Activated gamma-delta T cell treated with anti-CD3 and anti-CD28 coated beads, Interleukin-2, amount 50 U/mL, for 16 hours (primary cell): ENCODE measurements at regions not wholly inside any gene's neighbourhood (a gene's known extent, or its start where the extent isn't known, plus 50 kb on each side); places are given as distances from the start of the nearest gene placed in this dataset.
"Not testable (repeated sequence)": the region's sequence is repeated elsewhere in the genome, so short reads cannot be mapped to it uniquely, and the experiment has no call there.

Source experiments
- DNase-seq: peaks from one replicate; pipeline ENCODE4 v3.0.0-alpha.2; 2020; ENCODE audit warnings: low read depth

- no peak for DNase-seq
Observed at GRCh38 chr1:219560856-219561255, 52.0 kb downstream of the ZC3H11B start.

- no peak for DNase-seq
Observed at GRCh38 chr1:219559899-219560298, 53.0 kb downstream of the ZC3H11B start.

DNA sequence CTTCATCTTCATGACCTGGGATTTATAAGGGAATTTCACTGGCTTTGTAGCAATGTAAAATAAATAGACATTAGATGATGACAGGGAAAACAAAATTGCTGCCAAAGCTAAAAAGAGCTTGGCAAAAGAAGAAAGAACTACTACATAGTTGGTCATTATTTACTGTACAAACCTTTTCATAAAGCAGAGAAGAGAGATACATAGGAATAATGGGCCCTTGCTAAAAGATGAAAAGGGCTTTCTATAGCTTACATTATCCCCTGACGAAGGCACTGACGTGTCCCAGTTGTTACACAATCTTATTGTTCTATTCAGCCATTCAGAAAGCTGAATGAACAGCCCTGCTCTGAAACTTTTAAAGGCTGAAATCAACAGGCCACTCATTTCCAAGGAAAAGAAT lies 57.1 kb downstream of the ZC3H11B start:
- DNase-seq, result no peak

DNA sequence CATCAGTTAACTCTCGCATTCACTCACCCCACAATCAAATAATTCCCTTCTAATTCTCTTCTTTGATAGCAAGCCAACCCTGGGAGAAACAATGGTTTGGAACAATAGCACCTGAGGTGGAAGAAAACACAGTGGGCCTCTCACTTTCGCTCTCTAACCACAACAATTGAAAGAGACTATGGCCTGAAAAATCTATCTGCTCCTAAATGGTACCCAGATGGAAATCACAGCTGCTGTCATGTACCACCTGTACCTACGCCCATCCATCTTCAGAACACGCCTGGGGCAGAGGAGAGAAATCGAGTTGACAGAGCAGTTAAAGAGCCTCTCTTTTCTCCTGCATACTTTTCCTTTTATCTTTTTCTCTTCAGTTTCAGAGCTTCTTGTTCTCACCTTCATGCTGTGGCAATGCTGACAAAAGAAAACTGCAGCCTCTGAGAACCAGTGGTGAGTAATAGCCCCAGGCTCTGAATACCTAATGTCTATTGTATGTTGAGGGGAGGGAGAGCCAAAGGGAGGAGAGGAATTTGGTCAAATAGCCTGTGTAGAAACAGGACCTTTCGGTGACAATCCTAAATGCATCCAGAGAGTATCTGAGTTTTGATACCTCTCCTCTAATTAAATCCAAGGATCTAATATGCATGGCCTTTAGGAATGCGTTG lies 57.7 kb downstream of the ZC3H11B start:
- DNase-seq, result no peak

DNA sequence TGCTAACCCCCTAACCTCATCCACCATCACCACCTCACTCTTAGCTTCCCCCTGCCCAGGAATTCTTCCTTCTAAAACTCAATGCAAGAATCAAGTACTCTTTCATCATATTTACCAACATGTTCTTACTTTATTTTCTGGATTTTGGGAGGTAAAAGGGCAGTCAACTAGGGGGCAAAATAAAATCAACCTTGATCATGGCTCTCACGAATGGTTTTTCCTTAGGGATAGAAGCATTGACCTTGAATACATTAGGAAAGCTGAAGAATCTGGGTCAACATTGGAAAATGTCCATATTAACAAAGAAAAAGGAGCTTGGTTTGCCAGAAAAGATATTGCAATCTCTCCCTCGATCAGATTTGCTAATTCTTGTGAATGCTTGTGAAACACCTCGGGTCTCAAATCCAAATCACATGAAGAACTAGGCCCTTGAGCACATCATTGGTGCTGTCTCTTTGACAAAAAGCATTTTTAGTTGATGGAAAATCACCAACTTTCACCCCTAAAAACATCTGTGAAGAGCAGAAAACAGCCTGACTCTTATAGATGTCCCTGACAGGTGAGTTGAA lies 58.9 kb downstream of the ZC3H11B start:
- no peak for DNase-seq

DNA sequence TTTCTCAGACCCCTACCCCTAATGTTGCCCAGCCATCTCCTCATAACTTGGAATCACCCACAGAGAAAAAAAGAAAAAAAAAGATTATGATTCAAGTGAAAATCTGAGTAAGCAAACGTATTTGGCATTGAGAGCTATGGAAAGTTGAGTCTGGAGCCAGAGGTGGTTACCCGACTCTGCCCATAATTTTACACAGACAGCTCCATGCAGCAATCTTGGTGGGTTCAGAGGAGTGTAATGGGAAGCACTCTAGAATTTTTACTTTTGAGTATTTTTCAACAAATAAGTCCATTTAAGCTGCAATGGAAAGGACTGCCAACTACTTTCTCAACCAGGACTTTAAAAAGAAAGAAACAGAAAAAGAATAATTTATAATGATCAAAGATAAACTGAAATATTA lies 62.7 kb downstream of the ZC3H11B start:
- no peak for DNase-seq

GRCh38 chr1:219549215-219549614 lies 63.7 kb downstream of the ZC3H11B start:
- DNase-seq, result no peak

DNA sequence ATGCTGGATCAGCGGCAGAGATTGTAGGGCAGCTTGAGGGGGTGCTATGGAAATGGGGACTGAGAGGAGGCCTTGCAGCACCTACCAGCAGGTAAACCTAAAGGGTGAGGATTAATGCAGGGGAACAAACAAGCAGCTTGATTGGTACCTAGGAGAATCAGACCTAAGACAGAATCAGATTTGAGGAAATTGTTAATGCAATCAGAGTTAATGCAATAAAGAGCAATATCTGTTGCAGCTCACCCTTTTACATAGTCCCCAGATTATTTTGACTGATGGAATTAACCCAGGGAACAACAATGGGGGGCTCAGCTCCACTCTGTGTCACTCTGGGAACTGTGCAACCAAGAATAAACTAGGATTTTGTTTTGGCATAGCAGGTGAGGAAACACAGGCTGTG lies 64.5 kb downstream of the ZC3H11B start:
- no peak for DNase-seq

GRCh38 chr1:219545756-219546155 lies 67.1 kb downstream of the ZC3H11B start:
- not testable (repeated sequence) for DNase-seq

DNA sequence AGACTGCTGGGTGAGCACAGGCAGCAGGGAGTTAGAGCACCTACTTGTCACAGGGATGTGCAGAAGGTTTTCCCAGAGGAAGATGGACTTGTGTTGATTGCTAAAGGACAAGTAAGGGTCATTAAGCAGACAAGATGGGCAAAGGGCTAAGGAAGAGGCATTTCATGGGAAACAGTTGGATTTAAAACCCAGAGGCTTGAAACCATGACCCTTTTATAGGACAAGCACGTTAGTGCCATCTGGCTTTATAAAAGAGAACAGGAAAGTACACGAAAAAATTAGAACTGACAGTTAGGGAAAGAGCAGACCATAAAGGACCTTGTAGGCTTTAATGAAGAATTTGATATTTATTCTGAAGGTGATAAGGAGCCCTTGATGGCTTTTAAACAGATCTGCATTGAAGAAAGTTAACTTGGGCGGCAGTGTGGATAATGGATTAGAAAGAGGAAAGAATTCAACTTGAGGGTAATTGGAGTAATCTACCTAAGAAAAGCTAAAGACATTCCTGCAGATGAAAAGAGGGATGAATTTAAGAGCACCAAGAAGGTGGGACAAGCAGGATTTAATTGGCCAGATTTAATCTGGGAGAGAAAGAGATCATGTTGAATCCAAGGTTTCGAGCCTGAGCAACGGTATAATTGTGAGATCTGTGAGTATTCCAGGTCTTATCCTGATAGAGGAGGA lies 68.6 kb downstream of the ZC3H11B start:
- no peak for DNase-seq

DNA sequence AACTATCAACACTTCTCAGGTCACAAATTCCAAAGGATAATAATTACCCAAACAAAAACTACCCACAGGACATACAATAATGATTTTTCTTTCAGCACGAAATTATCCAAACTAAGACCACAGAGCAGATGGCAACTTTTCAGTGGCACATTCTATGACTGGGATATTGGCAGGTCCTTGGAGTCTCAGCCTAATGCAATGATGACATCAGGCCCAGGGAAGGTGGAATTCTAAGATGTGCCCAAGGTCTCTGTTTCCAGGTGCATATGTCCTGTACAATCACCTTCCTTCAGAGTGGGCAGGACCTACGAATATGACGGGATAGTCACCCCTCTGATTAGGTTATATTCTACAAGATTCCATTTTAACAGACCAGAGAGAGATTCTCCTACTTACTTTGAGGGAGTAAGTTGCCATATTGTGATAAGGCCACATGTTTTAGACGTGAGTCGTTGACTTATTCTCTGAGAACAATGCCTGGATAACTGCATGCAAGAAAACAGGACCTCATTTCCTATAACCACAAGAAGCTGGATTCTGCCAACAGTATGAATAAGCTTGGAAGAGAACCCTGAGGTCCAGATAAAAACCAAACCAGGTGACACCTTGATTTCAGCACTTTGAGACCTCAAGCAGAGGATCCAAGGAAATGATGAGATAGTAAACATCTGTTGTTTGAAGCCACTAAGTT lies 69.9 kb downstream of the ZC3H11B start:
- DNase-seq, result no peak

DNA sequence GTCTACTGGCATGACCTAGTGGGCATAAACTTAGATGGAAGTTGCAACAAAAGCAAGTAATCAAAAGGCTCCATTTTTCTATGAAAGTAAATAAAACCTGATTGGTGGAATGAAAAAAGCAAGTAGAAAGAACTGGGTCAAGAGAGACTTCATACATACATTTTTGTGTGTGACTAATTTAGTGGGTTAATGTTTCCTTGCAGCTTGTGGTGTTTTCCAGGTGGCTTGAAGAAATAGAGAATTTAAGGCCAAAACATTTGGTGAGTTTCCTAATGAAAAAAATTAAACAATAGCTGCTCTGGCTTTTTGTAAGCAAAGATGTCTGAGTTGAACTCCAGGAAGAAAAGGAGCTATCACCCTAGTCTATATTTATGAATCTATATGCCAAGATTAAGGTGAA lies 71.0 kb downstream of the ZC3H11B start:
- no peak for DNase-seq

DNA sequence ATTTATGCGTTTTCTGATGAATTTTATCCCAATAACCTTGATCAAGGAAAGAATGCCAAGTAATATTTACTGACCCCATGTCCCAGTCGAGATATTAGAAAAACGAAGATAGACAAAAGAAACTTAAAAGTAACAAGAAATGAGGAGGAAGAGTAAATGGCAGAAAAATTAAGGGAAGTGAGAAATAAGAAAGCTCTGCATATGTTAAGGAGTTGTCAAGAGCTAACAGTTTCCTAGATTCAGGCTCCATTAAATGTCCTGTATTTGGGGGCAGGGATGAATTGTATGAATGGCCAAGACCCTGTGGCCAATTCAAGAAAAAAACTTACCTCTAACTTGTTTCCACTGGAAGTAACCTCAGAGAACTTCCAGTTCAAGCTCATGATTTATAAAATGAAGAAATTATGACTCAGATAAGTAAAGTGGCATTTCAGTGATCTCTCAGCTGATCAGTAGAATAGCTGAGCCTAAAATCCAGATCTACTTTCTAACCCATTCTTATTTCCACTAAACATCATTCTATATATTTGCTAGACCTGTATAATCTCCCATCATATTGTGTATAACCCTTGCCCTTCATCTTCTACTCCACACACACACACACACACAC lies 73.2 kb downstream of the ZC3H11B start:
- DNase-seq, result no peak

DNA sequence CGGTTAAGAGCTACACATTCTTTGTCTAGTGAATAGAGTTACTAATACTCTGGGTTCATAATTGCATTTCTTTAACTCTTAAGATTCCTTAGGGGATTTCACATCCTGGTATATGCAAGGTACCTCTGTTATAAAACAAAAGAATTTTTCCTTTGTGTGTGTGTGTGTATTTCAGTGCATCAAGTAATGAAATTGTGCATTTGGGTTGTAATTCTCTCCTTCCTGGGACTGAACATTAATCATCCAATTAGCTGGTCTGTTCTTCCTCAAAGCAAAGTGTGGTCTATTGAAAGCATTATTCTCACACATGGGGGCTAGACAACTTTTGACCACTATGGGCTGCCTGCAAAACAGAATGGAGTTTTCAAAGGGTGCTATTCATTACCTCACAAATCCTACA lies 74.0 kb downstream of the ZC3H11B start:
- no peak for DNase-seq

DNA sequence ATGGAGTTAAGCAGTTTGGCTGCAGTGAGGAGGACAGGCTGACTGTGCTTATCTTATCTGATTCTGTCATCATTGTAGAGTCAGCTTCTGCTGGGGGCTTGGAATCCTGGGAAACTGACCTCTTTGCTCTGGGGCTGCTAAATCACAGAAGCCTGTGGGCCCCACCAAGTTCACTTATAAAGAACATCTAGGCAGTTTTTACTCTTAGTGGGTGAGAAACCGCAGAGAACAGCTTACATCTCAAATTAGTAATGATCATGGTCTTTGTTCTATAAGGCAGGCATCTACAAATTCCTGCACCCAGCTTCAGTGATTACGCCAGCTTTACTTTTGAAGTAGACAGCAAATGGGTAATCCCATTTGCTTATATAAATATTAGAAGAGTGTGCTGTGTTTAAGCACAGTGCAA lies 75.7 kb downstream of the ZC3H11B start:
- DNase-seq, result no peak

GRCh38 chr1:219536038-219536437 lies 76.9 kb downstream of the ZC3H11B start:
- DNase-seq, result no peak

DNA sequence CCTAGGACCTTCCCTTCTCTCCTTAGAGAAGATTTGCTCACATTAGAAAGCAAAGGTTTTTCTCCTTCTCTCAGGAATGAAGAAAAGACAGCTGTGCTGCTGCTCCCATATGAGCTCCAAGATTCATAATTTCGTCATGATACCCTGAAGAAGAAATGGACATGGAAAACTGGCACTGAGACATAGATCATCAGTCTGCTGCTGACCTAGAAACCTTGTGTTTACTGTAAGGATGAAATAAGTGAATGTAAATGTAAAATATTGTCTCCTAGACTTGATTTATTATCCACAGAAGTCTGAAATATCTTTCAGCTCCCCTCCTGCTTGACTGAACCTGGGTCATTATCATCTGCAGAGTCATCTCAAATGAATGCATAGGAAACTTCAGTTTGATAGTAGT lies 77.9 kb downstream of the ZC3H11B start:
- DNase-seq, result no peak

GRCh38 chr1:219533280-219533679 lies 79.6 kb downstream of the ZC3H11B start:
- no peak for DNase-seq

DNA sequence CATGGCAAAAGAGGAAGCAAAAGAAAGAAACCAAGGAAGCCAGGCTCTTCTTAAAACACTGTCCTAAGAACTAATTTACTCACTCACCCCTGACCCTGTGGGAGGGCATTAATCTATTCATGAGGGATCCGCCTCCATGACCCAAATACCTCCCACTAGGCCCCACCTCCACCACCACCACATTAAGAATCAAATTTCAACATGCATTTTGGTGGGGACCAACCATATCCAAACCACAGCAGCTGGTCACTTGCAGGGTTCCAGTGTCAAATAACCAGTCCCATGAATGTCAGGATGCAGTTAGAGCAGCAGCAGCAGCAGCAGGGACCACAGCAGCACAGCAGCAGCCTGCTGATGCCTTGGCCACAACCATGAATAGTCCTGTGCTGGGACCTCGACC lies 83.8 kb downstream of the ZC3H11B start:
- DNase-seq, result no peak

DNA sequence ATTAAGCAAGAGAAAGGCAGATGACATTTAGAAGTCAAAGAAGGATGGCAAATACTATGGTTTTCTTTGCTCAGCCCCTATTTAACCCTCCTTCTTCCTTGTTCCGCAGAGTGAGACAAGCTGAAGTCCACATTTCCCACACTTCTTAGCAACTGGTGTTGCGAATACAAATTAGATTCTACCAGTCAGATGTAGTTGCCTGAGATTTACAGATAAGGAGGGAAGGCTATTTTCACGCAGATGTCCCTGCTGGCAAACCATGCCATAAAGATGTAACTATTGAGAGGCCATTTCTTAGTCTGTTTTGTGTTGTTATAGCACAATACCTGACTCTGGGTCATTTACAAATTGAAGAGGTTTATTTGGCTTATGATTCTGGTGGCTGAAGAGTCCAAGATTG lies 84.3 kb downstream of the ZC3H11B start:
- no peak for DNase-seq

DNA sequence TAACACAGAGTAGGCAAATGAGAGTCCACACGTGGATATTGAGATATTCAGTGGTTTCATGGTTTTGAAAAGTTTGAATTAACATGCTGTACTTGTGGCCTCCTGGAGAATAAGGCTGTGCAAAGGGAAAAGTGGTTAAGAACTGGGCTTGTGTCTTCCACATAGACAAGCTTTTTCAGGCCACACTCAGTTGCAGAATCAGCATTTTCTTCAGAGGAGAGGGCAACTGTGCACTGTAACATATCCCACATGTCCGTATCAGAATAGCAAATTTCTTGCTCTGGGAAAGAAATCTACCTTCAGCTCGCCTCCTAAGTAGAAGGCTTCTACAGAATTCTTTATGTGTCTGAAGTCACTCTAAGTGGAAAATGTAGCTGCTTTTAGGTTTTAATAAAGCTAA lies 84.9 kb downstream of the ZC3H11B start:
- no peak for DNase-seq

DNA sequence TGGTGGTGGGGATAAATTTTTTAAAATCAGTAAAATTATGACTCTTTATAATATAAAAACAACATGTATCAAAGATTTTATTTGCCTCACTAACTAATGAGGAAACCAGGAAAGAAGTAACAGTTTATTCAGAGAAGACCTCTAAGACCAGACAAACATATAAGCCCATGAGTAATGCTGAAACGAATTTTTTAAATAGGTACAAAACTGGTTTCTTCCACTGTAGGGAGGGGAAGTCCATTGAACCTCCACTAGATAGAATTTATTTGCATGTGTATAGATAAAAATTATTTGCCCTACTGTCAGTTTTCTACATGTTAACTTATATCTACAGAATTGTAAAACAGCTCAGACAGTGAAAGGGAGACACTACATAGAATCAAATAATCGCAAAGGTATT lies 86.8 kb downstream of the ZC3H11B start:
- DNase-seq, result no peak

- no peak for DNase-seq
Observed at GRCh38 chr1:219523411-219523810, 89.5 kb downstream of the ZC3H11B start.
